Endodermal cell (in vitro differentiated cells): ENCODE measurements at regions not wholly inside any gene's neighbourhood (a gene's known extent, or its start where the extent isn't known, plus 50 kb on each side); places are given as distances from the start of the nearest gene placed in this dataset.

Source experiments
- DNase-seq: peaks from one replicate; pipeline ENCODE4 v3.0.0-alpha.2; 2017
- H3K27ac ChIP-seq: 2 replicates; pipeline ENCODE4 v1.5.1; 2013; ENCODE audit warnings: mild to moderate bottlenecking, low read depth, low read length, moderate library complexity
- H3K27me3 ChIP-seq: 2 replicates; pipeline ENCODE4 v1.6.1; 2013; ENCODE audit warnings: mild to moderate bottlenecking, low read length, moderate library complexity; ENCODE audit not compliant: insufficient read depth, control insufficient read depth, poor library complexity, severe bottlenecking
- H3K36me3 ChIP-seq: 2 replicates; pipeline ENCODE4 v1.7.0; 2013; ENCODE audit warnings: mild to moderate bottlenecking, low read length, moderate library complexity; ENCODE audit not compliant: control insufficient read depth, insufficient read depth
- H3K4me1 ChIP-seq: one replicate; pipeline ENCODE4 v1.7.0; 2013; ENCODE audit warnings: low read length; ENCODE audit not compliant: control insufficient read depth, insufficient read depth
- H3K4me3 ChIP-seq: 2 replicates; pipeline ENCODE4 v1.5.1; 2013; ENCODE audit warnings: mild to moderate bottlenecking, low read length, moderate library complexity
- H3K9ac ChIP-seq: 2 replicates; pipeline ENCODE4 v1.6.1; 2013; ENCODE audit warnings: mild to moderate bottlenecking, low read length, moderate library complexity; ENCODE audit not compliant: poor library complexity, severe bottlenecking; ENCODE audit errors: extremely low read depth
- H3K9me3 ChIP-seq: 2 replicates; pipeline ENCODE4 v1.6.1; 2013; ENCODE audit warnings: mild to moderate bottlenecking, low read length, moderate library complexity; ENCODE audit not compliant: control insufficient read depth
- H3K27ac Mint-ChIP-seq: 2 replicates; pipeline ENCODE4 v1.8.0; 2020; ENCODE audit warnings: mixed read lengths
- H3K27me3 Mint-ChIP-seq: 2 replicates; pipeline ENCODE4 v1.8.0; 2021; ENCODE audit warnings: mild to moderate bottlenecking, mixed read lengths; ENCODE audit not compliant: insufficient read depth
- H3K36me3 Mint-ChIP-seq: 2 replicates; pipeline ENCODE4 v1.8.0; 2020; ENCODE audit warnings: low read depth, mixed read lengths
- H3K4me1 Mint-ChIP-seq: 2 replicates; pipeline ENCODE4 v1.8.0; 2020; ENCODE audit warnings: mixed read lengths
- H3K4me3 Mint-ChIP-seq: 2 replicates; pipeline ENCODE4 v1.8.0; 2020; ENCODE audit warnings: mild to moderate bottlenecking, moderate library complexity, mixed read lengths
- H3K9me3 Mint-ChIP-seq: 2 replicates; pipeline ENCODE4 v1.8.0; 2020; ENCODE audit warnings: mild to moderate bottlenecking, mixed read lengths
- WGBS, 2 experiments: methylation state at CpG; one replicate each; pipeline versions ENCODE4 v1.1.5 to v1.1.7; 2013; ENCODE audit warnings: missing lambda C conversion rate in 2 of 2, mixed read lengths in 1 of 2; ENCODE audit not compliant: insufficient coverage in 1 of 2, insufficient read length in 1 of 2; 5-methylcytosine and 5-hydroxymethylcytosine counted together
- TF ChIP-seq, protein P1 (sequence below): fragments of 200-600 bp; sonication (generic); conservative IDR thresholded peaks from 2 replicates; pipeline ENCODE4 v1.5.0; 2021; ENCODE audit warnings: antibody characterized with exemption, mild to moderate bottlenecking

GRCh38 chr14:48751293-48751692 lies 834.9 kb downstream of the RPS29 start:
- DNase-seq = no peak
- no peaks in the 10 kb centered on the region for H3K36me3 Mint-ChIP-seq
- no peaks in the 10 kb centered on the region for H3K27me3 ChIP-seq
- no peak overlapping the region for H3K4me3 Mint-ChIP-seq
- H3K4me1 Mint-ChIP-seq = peaks cover 16% of the 10 kb centered on the region
- H3K4me3 ChIP-seq = no peak overlapping the region
- H3K27ac Mint-ChIP-seq = no peak overlapping the region
- peaks cover 3% of the 10 kb centered on the region for H3K4me1 ChIP-seq
- no peaks in the 10 kb centered on the region for H3K9me3 ChIP-seq
- TF ChIP-seq, protein P1, sequence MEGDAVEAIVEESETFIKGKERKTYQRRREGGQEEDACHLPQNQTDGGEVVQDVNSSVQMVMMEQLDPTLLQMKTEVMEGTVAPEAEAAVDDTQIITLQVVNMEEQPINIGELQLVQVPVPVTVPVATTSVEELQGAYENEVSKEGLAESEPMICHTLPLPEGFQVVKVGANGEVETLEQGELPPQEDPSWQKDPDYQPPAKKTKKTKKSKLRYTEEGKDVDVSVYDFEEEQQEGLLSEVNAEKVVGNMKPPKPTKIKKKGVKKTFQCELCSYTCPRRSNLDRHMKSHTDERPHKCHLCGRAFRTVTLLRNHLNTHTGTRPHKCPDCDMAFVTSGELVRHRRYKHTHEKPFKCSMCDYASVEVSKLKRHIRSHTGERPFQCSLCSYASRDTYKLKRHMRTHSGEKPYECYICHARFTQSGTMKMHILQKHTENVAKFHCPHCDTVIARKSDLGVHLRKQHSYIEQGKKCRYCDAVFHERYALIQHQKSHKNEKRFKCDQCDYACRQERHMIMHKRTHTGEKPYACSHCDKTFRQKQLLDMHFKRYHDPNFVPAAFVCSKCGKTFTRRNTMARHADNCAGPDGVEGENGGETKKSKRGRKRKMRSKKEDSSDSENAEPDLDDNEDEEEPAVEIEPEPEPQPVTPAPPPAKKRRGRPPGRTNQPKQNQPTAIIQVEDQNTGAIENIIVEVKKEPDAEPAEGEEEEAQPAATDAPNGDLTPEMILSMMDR = no peak
- no peak overlapping the region for H3K9ac ChIP-seq
- no peaks in the 10 kb centered on the region for H3K36me3 ChIP-seq
- no peak overlapping the region for H3K27ac ChIP-seq
- H3K9me3 Mint-ChIP-seq = no peaks in the 10 kb centered on the region
- peaks cover 4% of the 10 kb centered on the region for H3K27me3 Mint-ChIP-seq

DNA sequence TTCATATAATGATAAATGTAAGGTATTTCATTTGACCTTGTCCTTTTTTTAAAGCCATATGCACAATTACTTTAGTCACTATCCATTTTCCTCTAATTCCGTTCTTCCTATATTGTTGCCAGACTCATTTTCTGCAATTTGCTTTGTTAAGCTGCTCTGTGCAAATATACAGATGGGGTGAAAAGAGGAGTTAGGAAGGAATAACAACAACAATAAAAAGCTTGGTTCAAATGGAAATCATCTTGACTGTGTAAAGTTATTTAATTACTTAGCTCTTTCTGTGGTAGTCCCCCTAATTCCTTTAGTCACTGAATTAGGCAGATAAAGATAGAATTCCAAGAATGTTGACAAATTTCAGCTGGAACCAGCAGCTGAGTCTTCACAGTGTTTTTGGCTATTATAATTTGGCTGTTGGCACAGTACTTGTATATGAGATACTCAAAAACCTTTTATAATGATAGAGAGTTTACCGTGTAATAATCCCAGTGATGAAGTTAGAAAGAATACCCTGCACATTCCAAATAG lies 838.0 kb downstream of the RPS29 start:
- Mint-ChIP-seq H3K4me1 (peaks cover 16% of the 10 kb centered on the region), H3K9me3 (no peaks in the 10 kb centered on the region), H3K27me3 (peaks cover 6% of the 10 kb centered on the region), H3K4me3 (no peak overlapping the region), H3K36me3 (no peaks in the 10 kb centered on the region), H3K27ac (no peak overlapping the region)
- no peak overlapping the region for H3K27ac ChIP-seq
- 80 to 83% methylated on average over 1 of the region's 2 CpGs for WGBS, 2 experiments
- H3K4me1 ChIP-seq = peaks cover 3% of the 10 kb centered on the region
- H3K9me3 ChIP-seq = no peaks in the 10 kb centered on the region
- no peak for DNase-seq
- peak overlapping the region; percentile 23 for H3K4me3 ChIP-seq
- H3K36me3 ChIP-seq = no peaks in the 10 kb centered on the region
- TF ChIP-seq, protein P1 = no peak
- H3K27me3 ChIP-seq = no peaks in the 10 kb centered on the region
- H3K9ac ChIP-seq = no peak overlapping the region

DNA sequence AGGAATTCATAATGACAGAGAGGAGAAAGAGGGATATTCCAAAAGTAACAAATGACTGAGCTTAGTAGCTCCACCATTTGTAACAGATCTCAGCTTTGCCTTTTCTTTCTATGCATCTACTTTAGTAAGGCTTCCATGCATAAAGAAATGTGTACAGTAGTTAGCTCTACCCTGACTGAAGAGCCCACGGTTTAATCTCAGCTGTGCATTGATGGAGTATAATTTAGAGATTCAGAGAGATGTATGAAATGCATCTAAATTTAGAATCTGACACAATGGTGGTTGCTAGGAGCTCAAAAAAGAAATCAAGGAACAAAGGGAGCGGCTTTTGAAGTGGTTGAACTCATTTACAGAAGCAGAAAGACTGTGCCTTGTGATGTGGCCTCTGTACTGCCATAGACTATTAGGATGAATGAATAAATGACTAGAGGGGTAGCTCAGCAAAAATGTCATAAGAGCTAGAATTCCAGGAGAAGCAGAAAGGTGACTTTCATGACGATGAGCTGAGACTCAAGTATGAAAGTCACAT lies 838.6 kb downstream of the RPS29 start:
- H3K27ac ChIP-seq = peak overlapping the region; percentile 66

More for the DNA sequence above, 838.6 kb downstream of the RPS29 start:
- TF ChIP-seq, protein P1 = no peak
- no peaks in the 10 kb centered on the region for H3K9me3 Mint-ChIP-seq
- H3K36me3 Mint-ChIP-seq = no peaks in the 10 kb centered on the region
- Histone ChIP-seq H3K4me3 (no peak overlapping the region), H3K9me3 (no peaks in the 10 kb centered on the region), H3K4me1 (peaks cover 3% of the 10 kb centered on the region), H3K36me3 (no peaks in the 10 kb centered on the region), H3K27me3 (no peaks in the 10 kb centered on the region), H3K9ac (no peak overlapping the region)
- peaks cover 16% of the 10 kb centered on the region for H3K4me1 Mint-ChIP-seq
- 91 to 94% methylated on average over 2 to 3 of the region's 3 CpGs for WGBS, 2 experiments
- H3K4me3 Mint-ChIP-seq = no peak overlapping the region
- DNase-seq = no peak
- H3K27me3 Mint-ChIP-seq = peaks cover 6% of the 10 kb centered on the region
- H3K27ac Mint-ChIP-seq = no peak overlapping the region
